CD14-positive monocyte (primary cell): ENCODE measurements at regions not wholly inside any gene's neighbourhood (a gene's known extent, or its start where the extent isn't known, plus 50 kb on each side); places are given as distances from the start of the nearest gene placed in this dataset.

Experiments used
- DNase-seq, 3 donors: peaks; one replicate each; pipeline ENCODE4 v3.0.0-alpha.2; 2011 to 2022
- H2AFZ ChIP-seq: 2 replicates; pipeline ENCODE4 v1.6.0; 2012; ENCODE audit warnings: mild to moderate bottlenecking, low read depth, low read length, inconsistent platforms; ENCODE audit not compliant: insufficient read depth, poor library complexity, severe bottlenecking
- H3K27ac ChIP-seq, 2 donors: 1 replicate in 1 of 2; 2 replicates in 1 of 2; pipeline ENCODE4 v1.5.1; 2012 to 2013; ENCODE audit warnings: low read length in 2 of 2, control low read depth in 1 of 2, inconsistent platforms in 1 of 2, low read depth in 1 of 2, mild to moderate bottlenecking in 1 of 2
- H3K27me3 ChIP-seq, 2 donors: one replicate each; pipeline versions ENCODE4 v1.6.0 to v1.6.1; 2011 to 2013; ENCODE audit warnings: low read length in 2 of 2; ENCODE audit not compliant: control insufficient read depth in 2 of 2, insufficient read depth in 2 of 2
- H3K36me3 ChIP-seq, 2 donors: replicated peaks in 1 of 2; 1 replicate in 1 of 2; 2 replicates in 1 of 2; pipeline versions ENCODE4 v1.5.1 to v1.6.1; 2012 to 2013; ENCODE audit warnings: low read length in 2 of 2, control low read depth in 1 of 2, inconsistent platforms in 1 of 2, mild to moderate bottlenecking in 1 of 2; ENCODE audit not compliant: insufficient read depth in 2 of 2, control insufficient read depth in 1 of 2
- H3K4me1 ChIP-seq, 2 donors: 1 replicate in 1 of 2; 2 replicates in 1 of 2; pipeline versions ENCODE4 v1.5.1 to v1.6.1; 2012 to 2013; ENCODE audit warnings: low read length in 2 of 2, control low read depth in 1 of 2, inconsistent platforms in 1 of 2, mild to moderate bottlenecking in 1 of 2, moderate library complexity in 1 of 2; ENCODE audit not compliant: insufficient read depth in 2 of 2, control insufficient read depth in 1 of 2
- H3K4me2 ChIP-seq: replicated peaks from 2 replicates; pipeline ENCODE3; 2012; ENCODE audit warnings: low read length, moderate library complexity, mild to moderate bottlenecking; ENCODE audit not compliant: poor library complexity, severe bottlenecking; ENCODE audit errors: extremely low read depth
- H3K4me3 ChIP-seq, 3 experiments: fragments of 200-600 bp in 1 of 3; sonication (generic) in 1 of 3; replicated peaks in 1 of 3; 1 replicate in 2 of 3; 2 replicates in 1 of 3; pipeline ENCODE4 v1.5.1; 2011 to 2013; ENCODE audit warnings: low read length in 3 of 3, mild to moderate bottlenecking in 3 of 3, control low read depth in 2 of 3, low read depth in 2 of 3, inconsistent platforms in 1 of 3, moderate library complexity in 1 of 3
- H3K79me2 ChIP-seq: 2 replicates; pipeline ENCODE4 v1.6.0; 2012; ENCODE audit warnings: mild to moderate bottlenecking, control low read depth, inconsistent platforms, low read length, moderate library complexity; ENCODE audit not compliant: insufficient read depth
- H3K9ac ChIP-seq: 2 replicates; pipeline ENCODE4 v1.6.0; 2017; ENCODE audit warnings: low read length, mild to moderate bottlenecking; ENCODE audit not compliant: insufficient read depth, poor library complexity, severe bottlenecking
- H3K9me3 ChIP-seq, 2 donors: replicated peaks in 1 of 2; 1 replicate in 1 of 2; 2 replicates in 1 of 2; pipeline versions ENCODE4 v1.5.1 to v1.6.1; 2012 to 2013; ENCODE audit warnings: low read length in 2 of 2, control low read depth in 1 of 2; ENCODE audit not compliant: control insufficient read depth in 1 of 2, insufficient read depth in 1 of 2
- H4K20me1 ChIP-seq: 2 replicates; pipeline ENCODE4 v1.6.0; 2012; ENCODE audit warnings: mild to moderate bottlenecking, low read length, control low read depth, moderate library complexity; ENCODE audit not compliant: insufficient read depth
- H3K27ac Mint-ChIP-seq, 7 donors: one replicate each; pipeline ENCODE4 v1.8.0; 2020; ENCODE audit warnings: mild to moderate bottlenecking in 7 of 7, mixed read lengths in 7 of 7, moderate library complexity in 6 of 7, inconsistent platforms in 2 of 7
- H3K27me3 Mint-ChIP-seq, 3 donors: one replicate each; pipeline ENCODE4 v1.8.0; 2021 to 2022; ENCODE audit warnings: low read depth in 3 of 3, mild to moderate bottlenecking in 3 of 3, mixed read lengths in 3 of 3, moderate library complexity in 3 of 3, inconsistent platforms in 1 of 3
- H3K36me3 Mint-ChIP-seq, 2 donors: one replicate each; pipeline ENCODE4 v1.8.0; 2020; ENCODE audit warnings: mixed read lengths in 2 of 2, inconsistent platforms in 1 of 2, mild to moderate bottlenecking in 1 of 2
- H3K4me1 Mint-ChIP-seq: one replicate; pipeline ENCODE4 v1.8.0; 2020; ENCODE audit warnings: mild to moderate bottlenecking, mixed read lengths
- H3K4me3 Mint-ChIP-seq, 2 donors: one replicate each; pipeline ENCODE4 v1.8.0; 2020; ENCODE audit warnings: mild to moderate bottlenecking in 2 of 2, mixed read lengths in 2 of 2, moderate library complexity in 1 of 2
- H3K9me3 Mint-ChIP-seq, 7 donors: one replicate each; pipeline ENCODE4 v1.8.0; 2020 to 2022; ENCODE audit warnings: mixed read lengths in 7 of 7, mild to moderate bottlenecking in 6 of 7, moderate library complexity in 6 of 7, inconsistent platforms in 2 of 7
- WGBS: methylation state at CpG from one replicate; pipeline ENCODE4 v1.1.5; 2013; ENCODE audit warnings: missing lambda C conversion rate; ENCODE audit not compliant: insufficient coverage; 5-methylcytosine and 5-hydroxymethylcytosine counted together
- intact Hi-C, 2 donors: fragments of 100-400 bp; cut with micrococcal nuclease; formaldehyde crosslinking; loops; one replicate each; pipeline versions ENCODE4 v1.15.0 to v1.15.1; 2023
- TF ChIP-seq, protein P1 (sequence below): fragments of 200-600 bp; IDR thresholded peaks from one replicate; pipeline ENCODE4 v1.8.0; 2022; ENCODE audit warnings: antibody characterized with exemption, mild to moderate bottlenecking

DNA sequence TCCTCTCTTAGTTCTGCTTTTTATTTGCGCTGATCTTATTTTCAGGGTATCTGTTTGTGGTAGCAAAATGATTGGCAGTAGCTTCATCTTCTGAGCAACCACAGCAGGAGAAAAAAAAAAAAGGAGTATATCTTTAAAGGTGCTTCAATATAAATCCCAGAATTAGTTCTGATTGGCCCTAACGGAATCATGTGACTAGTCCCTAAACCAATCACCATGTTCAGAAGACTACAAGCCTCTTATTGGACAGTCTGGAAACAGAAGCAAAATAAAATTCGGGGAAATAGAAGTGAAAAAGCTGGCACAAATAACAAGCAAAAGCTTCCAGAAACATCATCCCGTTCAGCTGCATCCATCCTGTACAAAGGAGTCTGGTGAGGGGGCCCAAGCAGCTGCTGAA, 49.9 kb upstream of the PTPRO start:
- Histone ChIP-seq H3K27ac (no peak overlapping the region), H3K79me2 (no peaks in the 10 kb centered on the region), H3K4me3 (no peak overlapping the region), H4K20me1 (no peaks in the 10 kb centered on the region), H3K36me3 (no peaks in the 10 kb centered on the region), H2AFZ (no peak overlapping the region), H3K9me3 (no peaks in the 10 kb centered on the region), H3K9ac (no peak overlapping the region), H3K4me1 (no peaks in the 10 kb centered on the region), H3K27me3 (peaks cover 0 to 2% of the 10 kb centered on the region in 2 donors), H3K4me2 (no peak overlapping the region)
- H3K27ac Mint-ChIP-seq: no peak overlapping the region
- WGBS: 86% methylated on average over 1 of the region's 4 CpGs
- no peak overlapping the region for H3K4me3 Mint-ChIP-seq
- no peaks in the 10 kb centered on the region for H3K36me3 Mint-ChIP-seq
- no peak for DNase-seq
- peaks cover 0 to 2% (median 0%) of the 10 kb centered on the region in 7 donors for H3K9me3 Mint-ChIP-seq
- peaks cover 5 to 17% (median 11%) of the 10 kb centered on the region in 3 donors for H3K27me3 Mint-ChIP-seq
- H3K4me1 Mint-ChIP-seq: no peaks in the 10 kb centered on the region
- intact Hi-C loops: loop anchor here (10.0 kb wide), 4 partner anchors 242 to 582 kb away; no protein-coding TSS in a partner anchor
- TF ChIP-seq, protein P1, sequence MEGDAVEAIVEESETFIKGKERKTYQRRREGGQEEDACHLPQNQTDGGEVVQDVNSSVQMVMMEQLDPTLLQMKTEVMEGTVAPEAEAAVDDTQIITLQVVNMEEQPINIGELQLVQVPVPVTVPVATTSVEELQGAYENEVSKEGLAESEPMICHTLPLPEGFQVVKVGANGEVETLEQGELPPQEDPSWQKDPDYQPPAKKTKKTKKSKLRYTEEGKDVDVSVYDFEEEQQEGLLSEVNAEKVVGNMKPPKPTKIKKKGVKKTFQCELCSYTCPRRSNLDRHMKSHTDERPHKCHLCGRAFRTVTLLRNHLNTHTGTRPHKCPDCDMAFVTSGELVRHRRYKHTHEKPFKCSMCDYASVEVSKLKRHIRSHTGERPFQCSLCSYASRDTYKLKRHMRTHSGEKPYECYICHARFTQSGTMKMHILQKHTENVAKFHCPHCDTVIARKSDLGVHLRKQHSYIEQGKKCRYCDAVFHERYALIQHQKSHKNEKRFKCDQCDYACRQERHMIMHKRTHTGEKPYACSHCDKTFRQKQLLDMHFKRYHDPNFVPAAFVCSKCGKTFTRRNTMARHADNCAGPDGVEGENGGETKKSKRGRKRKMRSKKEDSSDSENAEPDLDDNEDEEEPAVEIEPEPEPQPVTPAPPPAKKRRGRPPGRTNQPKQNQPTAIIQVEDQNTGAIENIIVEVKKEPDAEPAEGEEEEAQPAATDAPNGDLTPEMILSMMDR: no peak
